NCI-H2107 treated with DMSO at 0.1 percent for 48 hours (cell line): ENCODE measurements at regions not wholly inside any gene's neighbourhood (a gene's known extent, or its start where the extent isn't known, plus 50 kb on each side); places are given as distances from the start of the nearest gene placed in this dataset.
A peak's percentile ranks its signal among the peaks of the same experiment; 100 is the strongest.

Experiments
- DNase-seq: peaks from one replicate; lab custom pipeline; 2025; ENCODE audit not compliant: unreplicated experiment; lab: John Stamatoyannopoulos, UW

DNA sequence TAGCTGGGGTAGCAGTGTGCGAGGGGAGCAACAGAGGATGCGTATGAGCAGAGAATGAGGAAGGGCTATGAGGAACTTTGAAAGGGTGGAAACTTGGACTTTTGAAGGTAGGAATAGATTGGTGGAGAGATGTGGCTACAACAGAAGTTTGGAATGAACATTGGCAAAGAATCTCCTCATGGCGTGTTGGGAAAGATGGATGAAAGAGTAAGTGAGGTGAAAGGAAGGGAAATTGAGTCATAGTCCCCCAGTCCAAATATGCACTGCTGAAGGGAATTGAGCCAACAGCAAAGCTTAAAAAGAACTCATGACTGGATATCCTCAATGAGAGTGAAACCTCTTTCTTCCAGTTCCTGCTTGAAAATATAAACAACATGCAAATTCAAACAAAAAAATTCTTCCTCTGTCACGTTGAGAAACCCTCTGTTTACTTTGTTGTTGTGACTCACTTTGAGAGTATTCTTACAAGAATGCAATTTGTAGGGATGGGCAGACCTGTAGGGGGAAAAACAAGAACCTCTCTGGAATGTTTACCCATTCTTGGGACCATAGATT is 313.2 kb upstream of the KCNJ16 start:
- no peak for DNase-seq

DNA sequence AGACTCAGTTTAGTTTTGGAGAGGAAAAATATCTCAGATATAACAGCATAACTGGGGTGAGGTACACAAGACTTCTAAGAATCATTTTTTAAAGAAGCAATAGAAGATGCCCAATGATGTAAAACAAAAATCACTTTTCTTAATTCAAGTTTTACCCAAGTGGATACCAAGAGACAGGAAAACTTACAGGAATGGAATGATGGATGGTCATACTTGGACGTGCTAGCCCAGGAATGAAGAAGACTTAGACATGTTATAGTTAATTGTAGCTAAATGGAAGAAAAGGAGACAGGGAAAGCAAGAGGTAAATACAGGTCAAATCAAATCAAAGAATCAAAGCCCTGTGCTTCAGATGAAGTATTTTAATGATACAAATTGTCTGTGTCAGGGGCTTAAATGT is 312.7 kb upstream of the KCNJ16 start:
- no peak for DNase-seq

DNA sequence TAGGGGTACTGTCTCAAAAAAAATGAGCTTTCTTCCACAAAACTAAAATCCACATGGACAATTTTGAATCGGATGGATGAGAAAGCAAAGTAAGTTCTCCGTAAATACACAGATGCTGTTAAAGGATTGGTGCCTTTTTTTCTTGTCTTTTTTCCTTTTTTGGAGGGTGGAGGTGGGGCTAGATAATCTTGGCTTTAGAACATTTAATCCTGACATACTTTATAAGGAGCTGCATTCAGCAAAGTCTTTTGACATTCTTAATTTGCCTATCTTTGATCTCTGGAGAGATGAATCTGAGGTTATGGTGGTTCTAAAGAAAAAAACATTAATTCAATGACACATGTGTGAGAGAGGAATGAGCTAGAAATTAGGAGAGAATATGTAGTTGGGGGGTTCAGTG is 312.3 kb upstream of the KCNJ16 start:
- no peak for DNase-seq

DNA sequence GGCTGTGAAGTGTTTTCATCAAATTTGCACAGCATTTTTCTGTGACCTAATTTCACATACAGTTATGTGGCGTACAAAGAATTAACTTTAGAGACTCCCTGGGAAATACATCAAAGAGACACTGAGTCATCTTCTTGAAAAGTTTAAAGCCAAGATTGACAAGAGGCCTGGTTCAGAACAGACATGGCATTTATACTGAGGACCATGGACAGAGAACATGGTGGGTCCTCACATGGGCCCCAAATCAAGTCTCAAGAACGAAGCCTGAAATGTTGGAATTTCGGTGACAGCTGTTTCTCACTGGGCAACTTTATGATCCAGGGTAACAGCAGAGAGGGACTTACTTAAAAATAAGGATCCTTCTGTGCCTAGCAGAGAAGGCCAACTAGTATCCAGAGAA is 311.5 kb upstream of the KCNJ16 start:
- DNase-seq: no peak

- DNase-seq: no peak
Observed at GRCh38 chr17:69764146-69764545, 310.9 kb upstream of the KCNJ16 start.

- DNase-seq: no peak
Observed at GRCh38 chr17:69769050-69769449, 306.0 kb upstream of the KCNJ16 start.

DNA sequence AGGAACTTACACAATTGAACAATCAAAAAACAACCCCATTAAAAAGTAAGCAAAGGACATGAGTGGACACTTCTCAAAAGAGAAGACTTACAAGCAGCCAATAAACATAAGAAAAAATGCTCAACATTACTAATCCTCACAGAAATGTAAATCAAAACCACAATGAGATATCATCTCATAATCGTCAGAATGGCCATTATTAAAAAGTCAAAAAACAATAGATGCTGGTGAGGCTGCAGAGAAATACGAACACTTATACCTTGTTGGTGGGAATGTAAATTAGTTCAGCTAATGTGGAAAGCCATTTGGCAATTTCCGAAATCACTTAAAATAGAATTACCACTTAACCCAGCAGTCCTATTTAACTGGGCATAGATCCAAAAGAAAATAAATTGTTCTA is 301.9 kb upstream of the KCNJ16 start:
- DNase-seq: peak; percentile 37

DNA sequence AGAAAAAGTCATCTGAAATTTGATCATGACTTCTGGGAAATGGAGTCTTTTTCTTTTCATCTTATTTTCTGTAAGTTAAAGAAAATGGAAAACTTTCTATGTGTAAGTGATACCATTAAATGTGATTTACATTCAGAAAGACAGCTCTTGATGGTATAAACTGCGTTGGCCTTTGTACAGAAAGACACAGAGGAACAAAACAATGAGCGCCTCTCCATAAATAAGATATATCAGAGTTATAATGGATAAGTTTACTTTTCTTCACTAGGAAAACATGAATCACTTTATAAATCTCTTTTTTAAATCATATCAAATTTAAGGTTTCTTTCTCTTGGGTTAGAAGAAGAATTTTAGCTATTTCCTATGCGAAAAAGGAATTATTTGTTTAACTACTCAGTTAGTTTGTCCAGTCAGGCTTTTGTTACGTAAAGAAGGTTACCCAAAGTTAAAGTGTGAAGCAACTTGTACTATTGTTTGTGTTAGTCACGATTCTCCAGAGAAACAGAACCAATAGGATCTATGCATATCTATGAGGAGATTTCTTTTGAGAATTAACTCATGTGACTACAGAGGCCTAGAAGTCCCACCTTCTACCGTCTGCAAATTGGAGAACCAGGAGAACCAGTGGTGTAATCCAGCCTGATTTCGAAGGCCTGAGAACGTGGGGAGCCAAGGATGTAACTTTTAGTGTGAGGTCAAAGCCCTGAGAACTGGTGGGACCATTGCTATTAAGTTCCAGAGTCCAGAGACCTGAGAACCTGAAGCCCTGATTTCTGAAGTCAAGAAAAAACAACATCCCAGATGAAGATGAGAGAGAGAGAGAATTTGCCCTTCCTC is 295.4 kb upstream of the KCNJ16 start:
- DNase-seq: no peak

- DNase-seq: no peak
Observed at GRCh38 chr17:69783865-69784264, 291.2 kb upstream of the KCNJ16 start.

- no peak for DNase-seq
Observed at GRCh38 chr17:69788957-69789356, 286.1 kb upstream of the KCNJ16 start.

GRCh38 chr17:69796078-69796477 is 278.9 kb upstream of the KCNJ16 start:
- no peak for DNase-seq

DNA sequence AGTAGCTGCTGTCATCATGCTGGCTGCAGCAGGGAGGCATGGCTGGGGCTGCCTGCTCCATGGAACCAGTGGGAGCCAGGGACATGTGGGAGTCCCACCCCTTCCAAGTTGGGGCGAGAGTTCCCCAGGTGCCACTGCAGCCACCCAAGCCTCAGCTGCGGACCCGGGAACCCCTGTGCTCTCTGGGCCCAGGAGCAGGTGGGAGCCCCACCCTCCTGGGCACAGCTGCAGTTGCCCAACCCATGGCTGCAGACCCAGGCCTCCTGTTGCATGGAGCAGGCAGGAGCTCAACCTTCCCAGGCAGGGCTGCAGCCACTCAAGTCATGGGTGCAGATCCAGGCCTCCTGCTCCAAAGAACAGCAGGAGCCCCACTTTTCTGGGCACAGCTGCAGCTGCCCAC is 274.2 kb upstream of the KCNJ16 start:
- no peak for DNase-seq

DNA sequence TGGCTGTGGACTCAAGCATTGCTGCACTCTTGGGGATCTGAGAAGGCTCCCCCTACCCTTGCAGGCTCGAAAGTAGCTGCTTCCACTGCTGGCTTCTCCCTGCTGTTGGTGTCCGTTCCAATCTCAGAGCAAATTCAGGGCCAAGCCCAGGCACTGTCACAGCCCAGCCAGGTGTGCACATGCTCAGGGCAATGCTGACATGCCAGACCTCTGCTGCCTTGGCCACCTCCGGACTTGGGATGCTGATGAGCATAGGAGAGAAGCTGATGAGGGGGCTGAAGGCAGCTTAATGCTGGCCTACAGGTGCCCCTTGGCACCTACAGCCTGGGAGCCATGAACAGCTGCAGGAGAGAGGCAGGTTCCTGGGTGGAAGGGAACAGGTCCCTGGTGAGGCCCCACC is 273.7 kb upstream of the KCNJ16 start:
- no peak for DNase-seq

- DNase-seq: no peak
Observed at GRCh38 chr17:69802045-69802740, 272.8 kb upstream of the KCNJ16 start.

GRCh38 chr17:69809331-69809730 is 265.7 kb upstream of the KCNJ16 start:
- no peak for DNase-seq

DNA sequence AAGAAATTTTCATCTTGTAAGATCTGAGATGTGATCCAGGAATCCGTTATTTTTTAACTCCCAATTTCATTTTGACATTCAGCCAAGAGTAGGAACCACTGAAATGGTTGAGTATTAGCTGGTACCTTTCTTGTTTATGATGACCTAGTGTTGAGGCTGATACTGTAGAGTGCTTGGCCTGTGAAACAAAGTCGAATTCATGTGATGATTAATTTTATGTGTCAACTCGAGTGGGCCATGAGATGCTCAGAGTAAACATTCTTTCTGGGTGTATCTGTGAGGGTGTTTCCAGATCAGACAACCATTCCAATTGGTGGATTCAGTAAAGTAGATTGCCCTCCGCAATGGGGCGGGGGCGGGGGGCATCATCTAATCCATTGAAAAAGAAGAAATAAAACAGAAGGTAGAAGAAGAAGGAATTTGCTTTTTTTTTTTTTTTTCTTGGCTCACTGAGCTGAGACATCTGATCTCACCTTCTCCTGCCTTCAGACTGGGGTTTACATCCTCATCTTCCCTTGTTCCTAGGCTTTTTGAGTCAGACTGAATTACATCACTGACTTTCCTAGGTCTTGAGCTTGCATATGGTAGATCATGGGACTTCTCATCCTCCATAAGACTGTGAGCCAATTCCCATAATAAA is 264.6 kb upstream of the KCNJ16 start:
- no peak for DNase-seq

DNA sequence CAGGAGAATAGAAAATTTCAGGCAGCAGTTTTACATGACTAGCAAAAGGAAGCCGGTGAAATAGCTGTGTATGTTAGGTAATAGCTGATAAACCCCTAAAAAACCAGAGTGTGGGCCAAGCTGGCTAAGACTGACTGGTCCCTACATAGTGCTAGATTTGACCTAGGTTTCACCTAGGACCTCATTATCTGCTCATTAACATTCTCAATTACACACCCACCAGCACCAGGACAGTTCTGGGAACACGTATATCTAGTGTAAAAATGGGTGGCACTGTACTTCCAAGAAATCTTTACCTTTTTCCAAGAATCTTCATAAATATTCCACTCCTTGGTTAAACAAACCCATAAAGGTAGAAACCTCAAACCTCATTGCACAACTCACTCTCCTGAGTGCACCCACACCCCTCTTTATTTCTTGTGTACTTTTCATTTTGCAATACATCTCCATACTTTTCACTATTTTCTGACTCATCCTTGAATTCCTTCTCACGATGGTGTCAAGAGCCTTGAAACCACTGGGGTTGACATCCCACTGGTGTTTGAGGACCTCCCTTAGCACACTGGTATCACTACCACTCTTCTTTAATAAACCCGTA is 262.7 kb upstream of the KCNJ16 start:
- DNase-seq: no peak

DNA sequence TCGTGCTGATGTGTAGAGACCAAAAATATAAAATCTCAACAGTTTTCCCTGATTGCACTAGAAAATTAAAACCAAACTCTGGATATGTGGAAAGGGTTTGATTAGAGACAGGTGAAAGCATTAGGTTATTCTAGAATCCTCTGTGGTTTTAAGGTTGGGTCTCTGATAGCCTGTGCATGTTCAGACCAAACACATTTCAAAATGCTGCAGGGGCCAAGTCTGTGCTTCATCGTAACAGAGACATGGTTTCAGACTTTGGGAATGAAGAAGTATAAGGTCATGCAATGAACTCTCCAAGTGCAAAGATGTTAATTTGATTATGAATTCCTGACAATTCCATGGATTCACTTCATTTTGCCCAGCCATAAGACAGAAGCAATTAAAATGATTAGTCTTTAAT is 261.0 kb upstream of the KCNJ16 start:
- DNase-seq: no peak

- no peak for DNase-seq
Observed at GRCh38 chr17:69815406-69815805, 259.6 kb upstream of the KCNJ16 start.

DNA sequence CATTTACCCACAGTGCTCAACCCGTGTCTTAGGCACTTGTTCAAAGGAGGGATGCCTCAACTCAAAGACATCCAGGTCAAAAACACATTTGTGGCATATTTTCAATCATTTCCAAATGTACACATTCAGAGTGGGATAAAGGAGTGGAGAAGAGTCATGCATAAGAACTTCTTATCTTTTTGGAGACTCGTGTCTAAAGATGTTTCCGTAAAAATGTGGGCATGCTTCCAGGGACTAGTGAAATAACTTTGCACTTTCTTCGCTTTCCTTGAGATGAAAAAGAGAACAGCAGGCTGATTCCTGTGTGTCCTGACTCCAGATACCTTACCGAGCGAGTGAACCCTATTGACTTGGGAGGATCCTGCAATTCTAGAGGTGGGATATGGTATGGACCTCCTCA is 256.6 kb upstream of the KCNJ16 start:
- no peak for DNase-seq

DNA sequence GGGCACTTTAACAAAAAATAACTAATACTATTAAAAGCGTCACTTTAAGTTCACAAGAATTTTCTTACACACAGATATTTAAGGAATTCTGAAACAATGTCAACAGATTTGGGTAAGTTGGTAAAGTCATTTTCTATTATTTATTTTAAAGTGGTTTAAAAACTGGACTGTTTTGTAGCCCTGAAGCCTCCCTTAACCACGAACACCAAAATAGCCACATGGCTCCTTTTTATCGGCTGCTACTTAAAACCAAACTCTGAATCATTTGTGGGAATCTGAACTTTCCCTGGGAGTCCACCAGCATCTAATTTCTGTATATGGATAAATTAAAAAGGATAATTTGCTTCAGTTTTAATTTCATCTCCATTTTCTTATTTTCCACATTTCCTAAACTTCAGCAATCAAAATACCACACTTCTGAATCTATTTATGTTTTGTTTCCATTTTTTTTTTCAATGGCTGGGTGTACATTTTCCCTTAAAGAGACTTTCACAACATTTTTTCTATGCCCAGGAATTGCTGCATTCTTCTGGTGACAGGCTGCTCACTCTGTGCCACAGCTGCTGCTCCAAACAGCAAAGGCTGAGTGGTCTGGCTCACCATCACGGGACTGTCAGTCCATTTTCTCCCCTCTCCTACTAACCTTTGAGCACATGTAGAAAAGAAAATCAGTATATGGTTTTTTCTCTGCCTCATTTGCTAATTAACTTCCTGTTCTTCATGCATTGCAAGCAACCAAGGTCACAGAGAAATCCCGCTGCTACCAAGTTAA is 255.5 kb upstream of the KCNJ16 start:
- DNase-seq: no peak
